Activated CD4-positive, alpha-beta T cell treated with anti-CD3 and anti-CD28 coated beads, Interleukin-2, Interleukin-6, amounts not matched to agents 100 ng/mL and 50 ng/mL, durations not matched to agents 16 hours and 8 hours (primary cell): ENCODE measurements at regions not wholly inside any gene's neighbourhood (a gene's known extent, or its start where the extent isn't known, plus 50 kb on each side); places are given as distances from the start of the nearest gene placed in this dataset.

ENCODE experiments used
- DNase-seq: peaks from one replicate; pipeline ENCODE4 v3.0.0-alpha.2; 2020

GRCh38 chr9:68648971-68649370 is 56.1 kb upstream of the PIP5K1B start:
- DNase-seq = no peak

GRCh38 chr9:68651280-68651893 is 53.7 kb upstream of the PIP5K1B start:
- peak; percentile 36 for DNase-seq

- DNase-seq = peak; percentile 60
These were observed 51.9 kb upstream of the PIP5K1B start for GRCh38 chr9:68653141-68653595.

DNA sequence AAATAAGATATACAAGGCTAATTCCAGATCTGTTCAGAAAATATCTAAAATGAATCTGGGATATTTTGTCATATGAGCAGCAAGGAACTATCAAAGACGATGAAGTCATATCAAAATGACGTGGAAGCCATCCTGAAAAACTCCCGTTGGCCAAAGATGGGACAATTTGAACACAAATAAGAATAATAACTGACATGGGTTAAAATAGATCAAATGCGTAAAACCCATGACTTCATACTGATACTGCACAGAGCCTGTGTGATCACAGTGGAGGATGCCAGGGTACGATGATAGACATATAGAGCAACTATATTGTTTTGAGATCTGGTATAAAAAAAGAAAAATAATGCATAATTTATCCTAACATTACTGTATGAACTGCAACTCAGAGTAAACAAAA is 51.0 kb upstream of the PIP5K1B start:
- DNase-seq = no peak
